ENCODE measurements at regions not wholly inside any gene's neighbourhood (a gene's known extent, or its start where the extent isn't known, plus 50 kb on each side); places are given as distances from the start of the nearest gene placed in this dataset.

DNA sequence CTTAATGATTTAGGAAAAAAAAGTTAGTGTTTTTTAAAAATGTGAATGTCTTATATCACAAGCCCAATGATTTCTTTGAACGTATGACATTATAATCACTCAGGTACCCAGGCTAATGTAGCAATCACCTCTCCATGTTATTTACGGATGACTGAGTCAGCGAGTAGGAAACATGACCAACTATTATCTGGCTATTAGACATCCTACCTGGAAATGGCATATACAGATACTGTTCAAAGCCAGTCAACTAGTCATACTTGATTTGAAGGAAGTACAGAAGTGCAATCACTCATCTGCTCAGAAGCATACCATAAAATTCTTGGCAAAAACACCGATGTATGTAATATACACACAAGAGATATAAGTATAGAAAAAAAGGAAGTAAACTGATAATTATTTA is 732.5 kb downstream of the ARAP2 start:
- TF ChIP-seq EZH2 (IDR thresholded peaks at IDR 0.05; ENCODE audit: insufficient read depth, poor library complexity, severe bottlenecking): no peak
- no peak for TF ChIP-seq EZH2phosphoT487 (IDR thresholded peaks at IDR 0.05; ENCODE audit: insufficient read depth, low read depth)
